HepG2 (cell line): ENCODE measurements at regions not wholly inside any gene's neighbourhood (a gene's known extent, or its start where the extent isn't known, plus 50 kb on each side); places are given as distances from the start of the nearest gene placed in this dataset.

Experiments used
- ATAC-seq: fragments of 200-7000 bp; cut with Tn5 transposase; 3 replicates; pipeline ENCODE4 v1.9.1; 2020; ENCODE audit warnings: mild to moderate bottlenecking, moderate library complexity
- BruUV-seq: library from RNA; stranded (reverse); fragments of 400-500 nt; replicated peaks from 2 replicates; lab custom pipeline; 2021; lab: Mats Ljungman, UMichigan
- CTCF ChIA-PET: fragments of 300-600 bp; formaldehyde crosslinking; extraction: SDS; loops from one replicate; lab custom pipeline; 2021; ENCODE audit warnings: low total read pairs, inconsistent platforms, low intra/inter-chr PET ratio; lab: Yijun Ruan, JAX
- POLR2A ChIA-PET: fragments of 350-600 bp; sonication (Branson Sonifier 250); formaldehyde crosslinking; loops from one replicate; lab custom pipeline; 2020; ENCODE audit warnings: antibody characterized with exemption, inconsistent platforms; lab: Yijun Ruan, JAX
- DNase-seq: peaks from one replicate; pipeline ENCODE4 v3.0.0-alpha.2; 2015; ENCODE audit warnings: low spot score
- FAIRE-seq: peaks from 3 replicates; lab custom pipeline; 2011; peaks lifted over from hg19 to GRCh38; lab: Jason Lieb, UNC
- H2AFZ ChIP-seq: one replicate; pipeline ENCODE4 v1.6.1; 2011; ENCODE audit warnings: low read length, inconsistent platforms
- H3K27ac ChIP-seq: fragments of 300-600 bp; 3 replicates; pipeline ENCODE4 v1.8.0; 2011; ENCODE audit warnings: mixed run types, mild to moderate bottlenecking, mixed read lengths, low read length, inconsistent platforms; ENCODE audit not compliant: insufficient read depth; ENCODE audit errors: extremely low read length
- H3K27me3 ChIP-seq, 2 experiments: fragments of 200-600 bp in 1 of 2; 2 replicates in 1 of 2; 3 replicates in 1 of 2; pipeline versions ENCODE4 v1.6.0 to v1.8.0; 2011; ENCODE audit warnings: low read length in 2 of 2, mild to moderate bottlenecking in 2 of 2, moderate library complexity in 2 of 2, inconsistent platforms in 1 of 2; ENCODE audit not compliant: insufficient read depth in 2 of 2, control insufficient read depth in 1 of 2
- H3K36me3 ChIP-seq, 2 experiments: fragments of 200-600 bp in 1 of 2; replicated peaks in 1 of 2; 2 replicates in 1 of 2; 3 replicates in 1 of 2; pipeline versions ENCODE4 v1.5.1 to v1.8.0; 2011; ENCODE audit warnings: low read length in 2 of 2, inconsistent platforms in 1 of 2; ENCODE audit not compliant: insufficient read depth in 2 of 2, control insufficient read depth in 1 of 2
- H3K4me1 ChIP-seq: 2 replicates; pipeline ENCODE4 v1.5.1; 2012; ENCODE audit warnings: low read length, inconsistent platforms; ENCODE audit not compliant: insufficient read depth
- H3K4me2 ChIP-seq: 2 replicates; pipeline ENCODE4 v1.6.0; 2011; ENCODE audit warnings: low read depth, low read length, inconsistent platforms
- H3K4me3 ChIP-seq, 3 experiments: fragments of 200-600 bp in 1 of 3; sonication (generic), shearing (Covaris generic) in 1 of 3; replicated peaks in 1 of 3; 2 replicates each; pipeline ENCODE4 v1.5.1; 2011 to 2016; ENCODE audit warnings: low read length in 3 of 3, inconsistent platforms in 2 of 3, low read depth in 2 of 3, mild to moderate bottlenecking in 2 of 3, control low read depth in 1 of 3, mixed read lengths in 1 of 3; ENCODE audit not compliant: insufficient read depth in 1 of 3
- H3K79me2 ChIP-seq: one replicate; pipeline ENCODE4 v1.6.1; 2011; ENCODE audit warnings: low read length, inconsistent platforms; ENCODE audit not compliant: insufficient read depth
- H3K9ac ChIP-seq: 2 replicates; pipeline ENCODE4 v1.6.0; 2011; ENCODE audit warnings: mild to moderate bottlenecking, low read depth, low read length, inconsistent platforms; ENCODE audit not compliant: insufficient read depth
- H3K9me3 ChIP-seq: 2 replicates; pipeline ENCODE4 v1.5.1; 2012; ENCODE audit warnings: mild to moderate bottlenecking, low read length
- H4K20me1 ChIP-seq: 2 replicates; pipeline ENCODE4 v1.6.0; 2011; ENCODE audit warnings: inconsistent platforms, mild to moderate bottlenecking, low read length, moderate library complexity; ENCODE audit not compliant: insufficient read depth
- CREM ChIP-seq, 2 experiments: sonication (generic) in 1 of 2; formaldehyde crosslinking in 1 of 2; IDR thresholded peaks; 2 replicates each; pipeline versions ENCODE4 v1.4.0 to v1.6.1; 2016 to 2020; ENCODE audit warnings: antibody characterized with exemption in 1 of 2, mild to moderate bottlenecking in 1 of 2, missing genetic modification reagents in 1 of 2
- ZNF160 ChIP-seq: sonication (generic); formaldehyde crosslinking; IDR thresholded peaks from 2 replicates; pipeline ENCODE4 v1.8.0; 2022; ENCODE audit warnings: mild to moderate bottlenecking, inconsistent platforms, missing genetic modification reagents
- ZNF232 ChIP-seq: sonication (generic); formaldehyde crosslinking; IDR thresholded peaks from 2 replicates; pipeline ENCODE4 v1.4.0; 2020; ENCODE audit warnings: missing genetic modification reagents, borderline replicate concordance
- ZNF709 ChIP-seq: sonication (generic); formaldehyde crosslinking; IDR thresholded peaks from 2 replicates; pipeline ENCODE4 v1.5.0; 2020; ENCODE audit warnings: mild to moderate bottlenecking, missing genetic modification reagents
- WGBS: methylation state at CpG from one replicate; pipeline ENCODE4 v1.1.6; 2017; ENCODE audit warnings: low lambda C conversion rate; 5-methylcytosine and 5-hydroxymethylcytosine counted together
- in situ Hi-C: cut with HindIII; loops from 2 replicates; pipeline ENCODE4 v1.10.0; 2017; ENCODE audit warnings: low pct_unique_long_range_greater_than_20kb; ENCODE audit not compliant: extremely low pct_ligation_motif_present
- intact Hi-C: fragments of 100-400 bp; cut with micrococcal nuclease; formaldehyde crosslinking; loops from one replicate; pipeline ENCODE4 v1.10.0; 2022; ENCODE audit not compliant: unreplicated experiment
- TF ChIP-seq, protein P1 (sequence below): sonication (generic); formaldehyde crosslinking; IDR thresholded peaks from 2 replicates; pipeline ENCODE4 v1.9.0; 2021; ENCODE audit warnings: mild to moderate bottlenecking, missing genetic modification reagents
- TF ChIP-seq, protein P2 (sequence below): sonication (generic); formaldehyde crosslinking; IDR thresholded peaks from 2 replicates; pipeline ENCODE4 v1.8.0; 2022; ENCODE audit warnings: low read depth, missing genetic modification reagents

- TF ChIP-seq, protein P1, sequence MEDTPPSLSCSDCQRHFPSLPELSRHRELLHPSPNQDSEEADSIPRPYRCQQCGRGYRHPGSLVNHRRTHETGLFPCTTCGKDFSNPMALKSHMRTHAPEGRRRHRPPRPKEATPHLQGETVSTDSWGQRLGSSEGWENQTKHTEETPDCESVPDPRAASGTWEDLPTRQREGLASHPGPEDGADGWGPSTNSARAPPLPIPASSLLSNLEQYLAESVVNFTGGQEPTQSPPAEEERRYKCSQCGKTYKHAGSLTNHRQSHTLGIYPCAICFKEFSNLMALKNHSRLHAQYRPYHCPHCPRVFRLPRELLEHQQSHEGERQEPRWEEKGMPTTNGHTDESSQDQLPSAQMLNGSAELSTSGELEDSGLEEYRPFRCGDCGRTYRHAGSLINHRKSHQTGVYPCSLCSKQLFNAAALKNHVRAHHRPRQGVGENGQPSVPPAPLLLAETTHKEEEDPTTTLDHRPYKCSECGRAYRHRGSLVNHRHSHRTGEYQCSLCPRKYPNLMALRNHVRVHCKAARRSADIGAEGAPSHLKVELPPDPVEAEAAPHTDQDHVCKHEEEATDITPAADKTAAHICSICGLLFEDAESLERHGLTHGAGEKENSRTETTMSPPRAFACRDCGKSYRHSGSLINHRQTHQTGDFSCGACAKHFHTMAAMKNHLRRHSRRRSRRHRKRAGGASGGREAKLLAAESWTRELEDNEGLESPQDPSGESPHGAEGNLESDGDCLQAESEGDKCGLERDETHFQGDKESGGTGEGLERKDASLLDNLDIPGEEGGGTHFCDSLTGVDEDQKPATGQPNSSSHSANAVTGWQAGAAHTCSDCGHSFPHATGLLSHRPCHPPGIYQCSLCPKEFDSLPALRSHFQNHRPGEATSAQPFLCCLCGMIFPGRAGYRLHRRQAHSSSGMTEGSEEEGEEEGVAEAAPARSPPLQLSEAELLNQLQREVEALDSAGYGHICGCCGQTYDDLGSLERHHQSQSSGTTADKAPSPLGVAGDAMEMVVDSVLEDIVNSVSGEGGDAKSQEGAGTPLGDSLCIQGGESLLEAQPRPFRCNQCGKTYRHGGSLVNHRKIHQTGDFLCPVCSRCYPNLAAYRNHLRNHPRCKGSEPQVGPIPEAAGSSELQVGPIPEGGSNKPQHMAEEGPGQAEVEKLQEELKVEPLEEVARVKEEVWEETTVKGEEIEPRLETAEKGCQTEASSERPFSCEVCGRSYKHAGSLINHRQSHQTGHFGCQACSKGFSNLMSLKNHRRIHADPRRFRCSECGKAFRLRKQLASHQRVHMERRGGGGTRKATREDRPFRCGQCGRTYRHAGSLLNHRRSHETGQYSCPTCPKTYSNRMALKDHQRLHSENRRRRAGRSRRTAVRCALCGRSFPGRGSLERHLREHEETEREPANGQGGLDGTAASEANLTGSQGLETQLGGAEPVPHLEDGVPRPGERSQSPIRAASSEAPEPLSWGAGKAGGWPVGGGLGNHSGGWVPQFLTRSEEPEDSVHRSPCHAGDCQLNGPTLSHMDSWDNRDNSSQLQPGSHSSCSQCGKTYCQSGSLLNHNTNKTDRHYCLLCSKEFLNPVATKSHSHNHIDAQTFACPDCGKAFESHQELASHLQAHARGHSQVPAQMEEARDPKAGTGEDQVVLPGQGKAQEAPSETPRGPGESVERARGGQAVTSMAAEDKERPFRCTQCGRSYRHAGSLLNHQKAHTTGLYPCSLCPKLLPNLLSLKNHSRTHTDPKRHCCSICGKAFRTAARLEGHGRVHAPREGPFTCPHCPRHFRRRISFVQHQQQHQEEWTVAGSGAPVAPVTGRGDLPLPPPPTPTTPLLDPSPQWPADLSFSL, result no peak
- TF ChIP-seq CREM (IDR thresholded peaks at IDR 0.05), result no peak
- no peak for TF ChIP-seq CREM (CRISPR knock-in tag; IDR thresholded peaks at IDR 0.05)
- TF ChIP-seq, protein P2, sequence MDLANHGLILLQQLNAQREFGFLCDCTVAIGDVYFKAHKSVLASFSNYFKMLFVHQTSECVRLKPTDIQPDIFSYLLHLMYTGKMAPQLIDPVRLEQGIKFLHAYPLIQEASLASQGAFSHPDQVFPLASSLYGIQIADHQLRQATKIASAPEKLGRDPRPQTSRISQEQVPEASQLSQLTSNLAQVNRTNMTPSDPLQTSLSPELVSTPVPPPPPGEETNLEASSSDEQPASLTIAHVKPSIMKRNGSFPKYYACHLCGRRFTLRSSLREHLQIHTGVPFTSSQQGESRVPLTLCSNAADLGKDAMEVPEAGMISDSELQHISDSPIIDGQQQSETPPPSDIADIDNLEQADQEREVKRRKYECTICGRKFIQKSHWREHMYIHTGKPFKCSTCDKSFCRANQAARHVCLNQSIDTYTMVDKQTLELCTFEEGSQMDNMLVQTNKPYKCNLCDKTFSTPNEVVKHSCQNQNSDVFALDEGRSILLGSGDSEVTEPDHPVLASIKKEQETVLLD (CRISPR knock-in tag), result no peak
- TF ChIP-seq ZNF709 (CRISPR knock-in tag), result no peak
- no peak for TF ChIP-seq ZNF232 (CRISPR knock-in tag)
- no peak for TF ChIP-seq ZNF160 (CRISPR knock-in tag)
- intact Hi-C loops, result no loop called here
- H3K27me3 ChIP-seq, result no peaks in the 10 kb centered on the region
- H2AFZ ChIP-seq, result no peak overlapping the region
- H3K4me2 ChIP-seq, result no peak overlapping the region
- peaks cover 92% of the 10 kb centered on the region for H3K9me3 ChIP-seq
- H3K79me2 ChIP-seq, result no peaks in the 10 kb centered on the region
- H3K36me3 ChIP-seq, result no peaks in the 10 kb centered on the region
- WGBS, result 8% methylated on average over 1 of the region's 1 CpG
- H3K9ac ChIP-seq, result no peak overlapping the region
- H4K20me1 ChIP-seq, result no peaks in the 10 kb centered on the region
- ATAC-seq, result no peak
- no peaks in the 10 kb centered on the region for H3K4me1 ChIP-seq
- no TSS peak for BruUV-seq
- POLR2A ChIA-PET, result no interaction called here
- H3K4me3 ChIP-seq, result no peak overlapping the region
- DNase-seq, result no peak
- CTCF ChIA-PET, result no interaction called here
- in situ Hi-C loops, result no loop called here
- H3K27ac ChIP-seq, result no peak overlapping the region
- FAIRE-seq, result no peak
Observed at GRCh38 chr21:20735257-20735656, 263.0 kb upstream of the NCAM2 start.
